H1 (cell line): ENCODE measurements at regions not wholly inside any gene's neighbourhood (a gene's known extent, or its start where the extent isn't known, plus 50 kb on each side); places are given as distances from the start of the nearest gene placed in this dataset.

ENCODE experiments used
- CTCF ChIA-PET: fragments of 300-600 bp; sonication (Branson Sonifier 250); formaldehyde crosslinking; loops from one replicate; lab custom pipeline; 2021; ENCODE audit not compliant: partially characterized antibody; lab: Charles Lee
- POLR2A ChIA-PET: fragments of 300-600 bp; sonication (Branson Sonifier 250); formaldehyde crosslinking; loops from one replicate; lab custom pipeline; 2021; ENCODE audit warnings: inconsistent platforms; ENCODE audit not compliant: partially characterized antibody; lab: Charles Lee
- DNase-seq, 2 experiments: peaks; one replicate each; pipeline versions ENCODE4 v3.0.0 to v3.0.0-alpha.2; 2010 to 2022; ENCODE audit warnings: low spot score in 2 of 2, low read depth in 1 of 2, mixed read lengths in 1 of 2
- FAIRE-seq: peaks from 2 replicates; lab custom pipeline; 2011; peaks lifted over from hg19 to GRCh38; lab: Jason Lieb, UNC
- H2AFZ ChIP-seq: 2 replicates; pipeline ENCODE4 v1.8.1; 2012; ENCODE audit warnings: low read length, inconsistent platforms
- H2AK5ac ChIP-seq: 2 replicates; pipeline ENCODE4 v1.6.1; 2013; ENCODE audit warnings: low read depth, low read length
- H2BK120ac ChIP-seq: replicated peaks from 2 replicates; pipeline ENCODE3; 2013; ENCODE audit warnings: low read depth, low read length, inconsistent platforms
- H2BK12ac ChIP-seq: 2 replicates; pipeline ENCODE4 v1.6.1; 2013; ENCODE audit warnings: low read depth, low read length
- H2BK15ac ChIP-seq: 2 replicates; pipeline ENCODE4 v1.6.1; 2013; ENCODE audit warnings: low read length
- H2BK20ac ChIP-seq: 2 replicates; pipeline ENCODE4 v1.6.1; 2013; ENCODE audit warnings: low read length
- H2BK5ac ChIP-seq: 2 replicates; pipeline ENCODE4 v1.6.1; 2013; ENCODE audit warnings: low read depth, low read length
- H3K14ac ChIP-seq: 2 replicates; pipeline ENCODE4 v1.6.1; 2013; ENCODE audit warnings: inconsistent platforms; ENCODE audit not compliant: insufficient read length
- H3K18ac ChIP-seq: 2 replicates; pipeline ENCODE4 v1.6.1; 2013; ENCODE audit warnings: low read length; ENCODE audit errors: extremely low read depth
- H3K23ac ChIP-seq: 2 replicates; pipeline ENCODE4 v1.6.1; 2013; ENCODE audit warnings: inconsistent platforms; ENCODE audit not compliant: insufficient read length
- H3K23me2 ChIP-seq: 2 replicates; pipeline ENCODE4 v1.6.1; 2013; ENCODE audit warnings: low read depth, low read length
- H3K27ac ChIP-seq: 2 replicates; pipeline ENCODE4 v1.6.1; 2011; ENCODE audit warnings: low read depth, low read length, inconsistent platforms
- H3K27me3 ChIP-seq, 4 experiments: replicated peaks in 1 of 4; 1 replicate in 1 of 4; 2 replicates in 3 of 4; pipeline versions ENCODE4 v1.6.1 to v1.8.1; 2011 to 2013; ENCODE audit warnings: low read length in 3 of 4, mild to moderate bottlenecking in 3 of 4, inconsistent platforms in 2 of 4, mixed read lengths in 2 of 4, moderate library complexity in 1 of 4; ENCODE audit not compliant: control insufficient read depth in 3 of 4, insufficient read depth in 3 of 4; ENCODE audit errors: extremely low read depth in 1 of 4
- H3K36me3 ChIP-seq, 4 experiments: 2 replicates each; pipeline versions ENCODE4 v1.6.1 to v1.8.1; 2011 to 2013; ENCODE audit warnings: mild to moderate bottlenecking in 4 of 4, low read length in 3 of 4, moderate library complexity in 2 of 4, control low read depth in 1 of 4, inconsistent platforms in 1 of 4; ENCODE audit not compliant: insufficient read depth in 4 of 4, control insufficient read depth in 2 of 4
- H3K4ac ChIP-seq: replicated peaks from 2 replicates; pipeline ENCODE3; 2013; ENCODE audit warnings: low read length, low read depth, mixed read lengths, inconsistent platforms; ENCODE audit not compliant: insufficient read length
- H3K4me1 ChIP-seq, 4 experiments: replicated peaks in 1 of 4; 1 replicate in 1 of 4; 2 replicates in 3 of 4; pipeline versions ENCODE4 v1.6.1 to v1.8.1; 2011 to 2013; ENCODE audit warnings: low read length in 3 of 4, inconsistent platforms in 2 of 4, mixed read lengths in 1 of 4; ENCODE audit not compliant: insufficient read depth in 4 of 4, control insufficient read depth in 3 of 4
- H3K4me2 ChIP-seq, 2 experiments: 2 replicates each; pipeline versions ENCODE4 v1.6.1 to v1.8.1; 2011 to 2013; ENCODE audit warnings: low read depth in 2 of 2, low read length in 2 of 2, control low read depth in 1 of 2, inconsistent platforms in 1 of 2, mild to moderate bottlenecking in 1 of 2; ENCODE audit not compliant: insufficient read depth in 1 of 2
- H3K4me3 ChIP-seq, 4 experiments: fragments of 200-600, 300-600 bp in 1 of 4; sonication (generic), shearing (Covaris generic), sonication (Bioruptor Twin) in 1 of 4; 2 replicates each; pipeline versions ENCODE4 v1.5.1 to v1.8.1; 2011 to 2016; ENCODE audit warnings: low read length in 4 of 4, low read depth in 3 of 4, control low read depth in 2 of 4, inconsistent platforms in 2 of 4, mild to moderate bottlenecking in 2 of 4, mixed read lengths in 1 of 4, moderate library complexity in 1 of 4; ENCODE audit not compliant: insufficient read depth in 2 of 4; ENCODE audit errors: extremely low read depth in 1 of 4
- H3K56ac ChIP-seq: replicated peaks from 2 replicates; pipeline ENCODE3; 2013; ENCODE audit warnings: low read depth, mild to moderate bottlenecking, mixed read lengths, low read length, inconsistent platforms; ENCODE audit not compliant: insufficient read length
- H3K79me1 ChIP-seq: 2 replicates; pipeline ENCODE4 v1.6.1; 2013; ENCODE audit warnings: low read depth, low read length, control low read depth
- H3K79me2 ChIP-seq, 2 experiments: 2 replicates each; pipeline versions ENCODE4 v1.6.1 to v1.8.1; 2012 to 2013; ENCODE audit warnings: low read length in 2 of 2, mild to moderate bottlenecking in 2 of 2, inconsistent platforms in 1 of 2; ENCODE audit not compliant: insufficient read depth in 2 of 2, control insufficient read depth in 1 of 2
- H3K9ac ChIP-seq, 4 experiments: replicated peaks in 1 of 4; 1 replicate in 1 of 4; 2 replicates in 3 of 4; pipeline versions ENCODE4 v1.6.1 to v1.8.1; 2011 to 2013; ENCODE audit warnings: low read depth in 3 of 4, low read length in 3 of 4, control low read depth in 2 of 4, mild to moderate bottlenecking in 2 of 4, moderate library complexity in 2 of 4, inconsistent platforms in 1 of 4; ENCODE audit errors: extremely low read depth in 1 of 4
- H3K9me3 ChIP-seq, 2 experiments: 2 replicates each; pipeline versions ENCODE4 v1.6.1 to v1.8.1; 2012 to 2013; ENCODE audit warnings: mild to moderate bottlenecking in 2 of 2, moderate library complexity in 2 of 2, control low read depth in 1 of 2, inconsistent platforms in 1 of 2, low read depth in 1 of 2, low read length in 1 of 2, mixed read lengths in 1 of 2; ENCODE audit not compliant: insufficient read depth in 2 of 2
- H4K20me1 ChIP-seq, 2 experiments: replicated peaks in 1 of 2; 2 replicates each; pipeline versions ENCODE3 to v1.8.1; 2011 to 2013; ENCODE audit warnings: inconsistent platforms in 2 of 2, low read length in 2 of 2, mild to moderate bottlenecking in 1 of 2; ENCODE audit not compliant: insufficient read depth in 2 of 2, control insufficient read depth in 1 of 2
- H4K5ac ChIP-seq: 2 replicates; pipeline ENCODE4 v1.6.1; 2013; ENCODE audit warnings: low read length, low read depth, mixed read lengths, inconsistent platforms; ENCODE audit not compliant: insufficient read length
- H4K8ac ChIP-seq: 2 replicates; pipeline ENCODE4 v1.8.0; 2013; ENCODE audit warnings: mild to moderate bottlenecking, moderate library complexity, low read length, inconsistent platforms; ENCODE audit not compliant: insufficient read depth; ENCODE audit errors: extremely low read depth
- H4K91ac ChIP-seq: replicated peaks from 2 replicates; pipeline ENCODE3; 2013; ENCODE audit warnings: low read length, mixed read lengths, inconsistent platforms; ENCODE audit not compliant: insufficient read length
- CBX8 ChIP-seq: fragments of 300-800, 300-1000 bp; sonication (generic); IDR thresholded peaks from 2 replicates; pipeline ENCODE4 v1.7.1; 2016; ENCODE audit warnings: low read depth, low read length, borderline replicate concordance
- CREB1 ChIP-seq: IDR thresholded peaks from 2 replicates; pipeline ENCODE4 v1.6.1; 2012; ENCODE audit warnings: inconsistent platforms
- EP300 ChIP-seq, 2 experiments: IDR thresholded peaks; 1 replicate in 1 of 2; 2 replicates in 1 of 2; pipeline ENCODE4 v1.6.1; 2011 to 2012; ENCODE audit warnings: low read depth in 2 of 2, low read length in 2 of 2, mild to moderate bottlenecking in 2 of 2, borderline replicate concordance in 1 of 2, inconsistent platforms in 1 of 2, moderate library complexity in 1 of 2
- HDAC2 ChIP-seq, 2 experiments: fragments of 300-600 bp in 1 of 2; sonication (generic) in 1 of 2; IDR thresholded peaks; 2 replicates each; pipeline ENCODE4 v1.6.1; 2011 to 2012; ENCODE audit warnings: low read depth in 2 of 2, low read length in 2 of 2, mild to moderate bottlenecking in 2 of 2, moderate library complexity in 2 of 2, borderline replicate concordance in 1 of 2, inconsistent platforms in 1 of 2
- HDAC6 ChIP-seq: IDR thresholded peaks from one replicate; pipeline ENCODE4 v1.7.1; 2012; ENCODE audit warnings: low read depth, mild to moderate bottlenecking, inconsistent platforms, low read length, moderate library complexity
- NANOG ChIP-seq: IDR thresholded peaks from 2 replicates; pipeline ENCODE4 v1.6.1; 2011; ENCODE audit warnings: low read length, low read depth, mild to moderate bottlenecking, inconsistent platforms; ENCODE audit not compliant: insufficient read depth, poor library complexity, severe bottlenecking
- RAD21 ChIP-seq, 2 experiments: IDR thresholded peaks in 1 of 2; conservative IDR thresholded peaks in 1 of 2; 2 replicates each; pipeline ENCODE4 v1.6.1; 2011; ENCODE audit warnings: low read depth in 2 of 2, low read length in 2 of 2, improper control_type of control experiment in 1 of 2, inconsistent platforms in 1 of 2, mild to moderate bottlenecking in 1 of 2, moderate library complexity in 1 of 2
- SIN3A ChIP-seq, 2 experiments: IDR thresholded peaks in 1 of 2; conservative IDR thresholded peaks in 1 of 2; 2 replicates each; pipeline ENCODE4 v1.6.1; 2011 to 2012; ENCODE audit warnings: low read length in 2 of 2, improper control_type of control experiment in 1 of 2, low read depth in 1 of 2, mild to moderate bottlenecking in 1 of 2
- SIX5 ChIP-seq: IDR thresholded peaks from 2 replicates; pipeline ENCODE4 v1.6.1; 2011; ENCODE audit warnings: mild to moderate bottlenecking, low read depth, low read length
- SRF ChIP-seq: IDR thresholded peaks from 2 replicates; pipeline ENCODE4 v1.6.1; 2011; ENCODE audit warnings: mild to moderate bottlenecking, low read depth, low read length, moderate library complexity
- TAF7 ChIP-seq: optimal IDR thresholded peaks from 2 replicates; pipeline ENCODE3; 2011; ENCODE audit warnings: low read depth, mild to moderate bottlenecking, inconsistent platforms, low read length, moderate library complexity, borderline replicate concordance
- WGBS, 2 experiments: shearing (Covaris generic) in 1 of 2; methylation state at CpG; one replicate each; pipeline versions ENCODE4 v1.1.6 to v1.1.7; 2013 to 2015; ENCODE audit warnings: low lambda C conversion rate in 2 of 2, mixed read lengths in 2 of 2, inconsistent platforms in 1 of 2, low coverage in 1 of 2, missing lambda C conversion rate in 1 of 2; ENCODE audit not compliant: insufficient replicate concordance in 2 of 2, insufficient coverage in 1 of 2, insufficient read length in 1 of 2; ENCODE audit errors: extremely low coverage in 1 of 2, missing lambda C conversion rate in 1 of 2; 5-methylcytosine and 5-hydroxymethylcytosine counted together
- TF ChIP-seq, protein P1 (sequence below): IDR thresholded peaks from 2 replicates; pipeline ENCODE4 v1.6.1; 2012; ENCODE audit warnings: low read length, inconsistent platforms

DNA sequence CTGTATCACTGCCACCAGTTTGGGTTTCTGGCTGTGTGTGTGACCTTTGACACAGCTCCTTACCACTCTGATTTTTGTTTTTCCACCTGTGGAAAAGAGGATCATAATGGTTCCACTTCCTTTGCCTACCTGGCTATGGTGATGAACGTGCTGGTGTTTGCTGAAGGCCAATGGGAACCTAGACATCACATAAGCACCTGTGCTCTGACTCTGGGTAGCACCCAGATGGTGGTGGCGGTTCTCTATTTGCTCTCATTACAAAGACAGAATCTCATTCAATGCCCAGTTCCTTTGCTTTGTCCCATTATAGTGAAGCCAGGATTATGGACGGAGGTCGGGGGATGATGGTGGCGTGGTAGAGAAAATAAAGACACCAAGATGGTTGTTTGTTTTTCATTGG lies 121.2 kb upstream of the GATA6 start:
- no peak overlapping the region for H4K8ac ChIP-seq
- no peaks in the 10 kb centered on the region for H3K36me3 ChIP-seq
- no peaks in the 10 kb centered on the region for H3K79me1 ChIP-seq
- no peak overlapping the region for H3K23ac ChIP-seq
- H3K18ac ChIP-seq: no peak overlapping the region
- H2BK120ac ChIP-seq: no peak overlapping the region
- H3K56ac ChIP-seq: no peak overlapping the region
- no peak overlapping the region for H3K27ac ChIP-seq
- H3K9me3 ChIP-seq: no peaks in the 10 kb centered on the region
- CTCF ChIA-PET: interaction anchor here (1.4 kb wide), 1 partner anchor 50 kb away, joined by 8 read pairs; no protein-coding TSS in a partner anchor
- no peak overlapping the region for H4K91ac ChIP-seq
- H3K79me2 ChIP-seq: no peaks in the 10 kb centered on the region
- peaks cover 0 to 7% (median under 1%) of the 10 kb centered on the region in 4 experiments; a peak in 1 of 7 replicates for H3K4me1 ChIP-seq
- no peak for FAIRE-seq
- POLR2A ChIA-PET: no interaction called here
- H3K14ac ChIP-seq: no peak overlapping the region
- no peak for DNase-seq
- H3K23me2 ChIP-seq: no peaks in the 10 kb centered on the region
- 91% methylated on average over 5 of the region's 5 CpGs; no CpG with 5 or more reads in 1 of the 2 experiments for WGBS, 2 experiments
- H3K4me3 ChIP-seq: no peak overlapping the region
- H4K5ac ChIP-seq: no peak overlapping the region
- H2AFZ ChIP-seq: no peak overlapping the region
- H2BK15ac ChIP-seq: no peak overlapping the region
- H3K4ac ChIP-seq: no peak overlapping the region
- H4K20me1 ChIP-seq: no peaks in the 10 kb centered on the region
- no peak overlapping the region for H2BK12ac ChIP-seq
- no peak overlapping the region for H3K9ac ChIP-seq
- H2AK5ac ChIP-seq: no peak overlapping the region
- no peak overlapping the region for H2BK5ac ChIP-seq
- H3K27me3 ChIP-seq: no peaks in the 10 kb centered on the region
- H2BK20ac ChIP-seq: no peak overlapping the region
- no peak overlapping the region for H3K4me2 ChIP-seq
- TF ChIP-seq CBX8: no peak
- TF ChIP-seq NANOG: no peak
- no peak for TF ChIP-seq HDAC6
- no peak for TF ChIP-seq RAD21 (IDR thresholded peaks at IDR 0.05 in 1 of 2, conservative IDR thresholded peaks at IDR 0.05 in 1 of 2; ENCODE audit: low read depth in 2 of 2, low read length in 2 of 2)
- TF ChIP-seq EP300 (IDR thresholded peaks at IDR 0.05; ENCODE audit: borderline replicate concordance in 1 of 2, low read depth in 2 of 2, low read length in 2 of 2): no peak
- TF ChIP-seq HDAC2 (IDR thresholded peaks at IDR 0.05; ENCODE audit: borderline replicate concordance in 1 of 2, low read depth in 2 of 2, low read length in 2 of 2): no peak
- TF ChIP-seq, protein P1, sequence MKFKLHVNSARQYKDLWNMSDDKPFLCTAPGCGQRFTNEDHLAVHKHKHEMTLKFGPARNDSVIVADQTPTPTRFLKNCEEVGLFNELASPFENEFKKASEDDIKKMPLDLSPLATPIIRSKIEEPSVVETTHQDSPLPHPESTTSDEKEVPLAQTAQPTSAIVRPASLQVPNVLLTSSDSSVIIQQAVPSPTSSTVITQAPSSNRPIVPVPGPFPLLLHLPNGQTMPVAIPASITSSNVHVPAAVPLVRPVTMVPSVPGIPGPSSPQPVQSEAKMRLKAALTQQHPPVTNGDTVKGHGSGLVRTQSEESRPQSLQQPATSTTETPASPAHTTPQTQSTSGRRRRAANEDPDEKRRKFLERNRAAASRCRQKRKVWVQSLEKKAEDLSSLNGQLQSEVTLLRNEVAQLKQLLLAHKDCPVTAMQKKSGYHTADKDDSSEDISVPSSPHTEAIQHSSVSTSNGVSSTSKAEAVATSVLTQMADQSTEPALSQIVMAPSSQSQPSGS: no peak
- TF ChIP-seq SIX5: no peak
- TF ChIP-seq TAF7: no peak
- TF ChIP-seq CREB1: no peak
- no peak for TF ChIP-seq SIN3A (conservative IDR thresholded peaks at IDR 0.05 in 1 of 2, IDR thresholded peaks at IDR 0.05 in 1 of 2; ENCODE audit: low read depth in 1 of 2, low read length in 2 of 2)
- TF ChIP-seq SRF: no peak
